Left renal cortex interstitium (tissue), 4 donors: ENCODE measurements at regions not wholly inside any gene's neighbourhood (a gene's known extent, or its start where the extent isn't known, plus 50 kb on each side); places are given as distances from the start of the nearest gene placed in this dataset.
"Not testable (repeated sequence)": the region's sequence is repeated elsewhere in the genome, so short reads cannot be mapped to it uniquely, and the experiment has no call there.

Experiments used
- DNase-seq, 4 donors: peaks; one replicate each; pipeline ENCODE4 v3.0.0-alpha.2; 2013; ENCODE audit warnings: low read depth in 4 of 4, low spot score in 2 of 4, missing footprints in 1 of 4

GRCh38 chr7:6882321-6882721 lies 56.2 kb upstream of the CCZ1B start:
- DNase-seq, result not testable (repeated sequence)

- not testable (repeated sequence) for DNase-seq
These were observed 57.7 kb upstream of the CCZ1B start for GRCh38 chr7:6883756-6884155.

DNA sequence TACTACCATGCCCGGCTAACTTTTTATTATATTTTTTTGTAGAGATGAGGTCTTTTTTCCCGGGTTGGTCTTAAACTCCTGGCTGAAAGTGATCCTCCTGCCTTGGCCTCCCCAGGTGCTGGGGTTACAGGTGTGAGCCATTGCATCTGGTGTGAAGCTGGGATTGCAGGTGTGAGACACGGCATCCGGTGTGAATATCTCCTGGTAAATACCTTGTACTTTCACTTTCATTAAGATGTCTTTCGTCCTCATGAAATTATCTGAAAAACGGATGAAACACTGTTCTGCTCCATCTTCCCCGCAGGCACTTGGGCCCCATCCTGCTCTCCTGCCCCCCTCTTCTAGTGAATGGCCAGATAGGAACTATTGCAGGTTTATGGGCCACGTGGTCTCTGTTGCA lies 60.1 kb upstream of the CCZ1B start:
- DNase-seq, result no peak

GRCh38 chr7:6888267-6889045 lies 62.4 kb upstream of the CCZ1B start:
- DNase-seq, result not testable (repeated sequence)

DNA sequence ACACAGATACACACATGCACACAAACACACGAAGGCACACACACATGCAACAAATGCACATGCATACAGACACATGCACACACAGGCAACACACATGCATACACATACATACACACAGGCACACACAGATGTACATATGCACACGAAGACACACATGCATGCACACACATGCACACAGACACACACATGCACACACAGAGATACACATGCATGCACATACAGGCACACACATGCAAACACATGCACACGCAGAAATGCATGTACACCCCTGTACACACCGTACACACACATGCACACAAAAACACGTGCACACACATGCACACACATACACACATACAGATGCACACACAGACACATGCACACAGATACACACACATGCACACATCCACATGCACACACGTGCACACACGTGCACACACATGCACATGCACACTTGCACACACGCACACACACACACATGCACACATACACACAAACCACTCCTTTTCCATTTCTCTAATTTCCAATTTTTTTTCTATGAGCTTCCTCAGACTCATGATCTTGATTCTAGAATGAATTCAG lies 63.3 kb upstream of the CCZ1B start:
- no peak for DNase-seq

GRCh38 chr7:6902097-6902518 lies 76.0 kb upstream of the CCZ1B start:
- not testable (repeated sequence) for DNase-seq

DNA sequence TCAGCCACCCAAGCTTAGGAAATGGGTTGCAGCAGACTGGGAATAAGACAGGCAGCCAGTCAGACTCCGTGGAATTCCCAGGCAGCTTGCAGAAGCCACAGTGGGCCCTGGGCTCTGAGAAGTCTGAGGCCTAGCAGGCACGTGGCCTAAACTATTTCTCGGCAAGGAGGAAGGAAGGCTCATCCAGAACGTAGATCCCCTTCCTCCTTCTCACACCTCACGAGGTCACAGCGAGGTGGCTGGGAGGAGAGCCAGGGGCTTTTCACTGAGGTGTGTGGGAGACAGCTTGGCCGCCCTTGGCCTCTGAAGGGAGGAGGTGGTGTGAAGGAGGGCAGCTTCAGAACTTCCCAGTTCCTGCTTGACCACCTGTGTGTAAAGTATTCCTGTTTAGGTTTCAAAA lies 77.2 kb upstream of the CCZ1B start:
- not testable (repeated sequence) for DNase-seq

DNA sequence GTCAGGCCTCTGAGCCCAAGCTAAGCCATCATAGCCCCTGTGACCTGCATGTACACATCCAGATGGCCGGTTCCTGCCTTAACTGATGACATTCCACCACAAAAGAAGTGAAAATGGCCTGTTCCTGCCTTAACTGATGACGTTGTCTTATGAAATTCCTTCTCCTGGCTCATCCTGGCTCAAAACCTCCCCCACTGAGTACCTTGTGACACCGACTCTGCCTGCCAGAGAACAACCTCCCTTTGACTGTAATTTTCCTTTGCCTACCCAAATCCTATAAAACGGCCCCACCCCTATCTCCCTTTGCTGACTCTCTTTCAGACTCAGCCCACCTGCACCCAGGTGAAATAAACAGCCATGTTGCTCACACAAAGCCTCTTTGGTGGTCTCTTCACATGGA lies 77.7 kb upstream of the CCZ1B start:
- not testable (repeated sequence) for DNase-seq

- DNase-seq, result no peak
These were observed 91.2 kb upstream of the CCZ1B start for GRCh38 chr7:6917258-6917657.

DNA sequence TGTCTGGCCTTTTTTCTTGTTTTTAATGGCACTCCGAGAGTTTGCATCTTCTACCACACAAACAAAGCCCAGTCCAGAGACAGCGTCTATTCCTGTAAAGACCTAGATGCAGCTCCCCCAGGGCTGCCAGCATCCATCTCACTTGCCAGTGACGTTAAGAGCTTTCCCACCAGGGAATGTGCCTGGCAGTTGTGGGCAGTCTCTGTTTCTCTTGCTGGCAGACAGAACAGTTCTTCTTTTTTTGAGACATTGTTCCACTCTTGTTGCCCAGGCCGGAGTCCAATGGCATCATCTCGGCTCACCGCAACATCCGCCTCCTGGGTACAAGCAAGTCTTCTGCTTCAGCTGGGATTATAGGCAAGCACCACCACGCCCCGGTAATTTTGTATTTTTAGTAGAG lies 93.1 kb upstream of the CCZ1B start:
- DNase-seq, result not testable (repeated sequence)

DNA sequence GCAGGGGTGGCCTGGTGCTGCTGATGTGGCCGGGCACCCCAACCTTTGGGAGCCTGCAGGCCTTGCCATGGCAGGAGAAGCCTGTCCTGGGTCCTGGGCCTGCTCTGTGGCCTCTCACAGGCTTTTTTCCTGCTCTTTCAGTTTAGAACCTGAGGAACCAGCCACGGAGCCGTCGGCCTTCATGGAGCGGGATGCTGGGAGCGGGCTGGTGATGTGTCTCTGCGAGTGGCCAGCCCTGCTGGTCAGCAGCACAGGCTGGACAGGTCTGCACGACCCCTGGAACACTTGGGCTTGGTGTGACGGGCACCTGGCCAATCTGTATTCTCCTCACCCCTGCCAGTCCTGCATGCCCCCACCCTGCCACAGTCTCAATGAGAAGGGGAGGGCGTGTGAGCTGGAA lies 98.4 kb upstream of the CCZ1B start:
- not testable (repeated sequence) for DNase-seq

DNA sequence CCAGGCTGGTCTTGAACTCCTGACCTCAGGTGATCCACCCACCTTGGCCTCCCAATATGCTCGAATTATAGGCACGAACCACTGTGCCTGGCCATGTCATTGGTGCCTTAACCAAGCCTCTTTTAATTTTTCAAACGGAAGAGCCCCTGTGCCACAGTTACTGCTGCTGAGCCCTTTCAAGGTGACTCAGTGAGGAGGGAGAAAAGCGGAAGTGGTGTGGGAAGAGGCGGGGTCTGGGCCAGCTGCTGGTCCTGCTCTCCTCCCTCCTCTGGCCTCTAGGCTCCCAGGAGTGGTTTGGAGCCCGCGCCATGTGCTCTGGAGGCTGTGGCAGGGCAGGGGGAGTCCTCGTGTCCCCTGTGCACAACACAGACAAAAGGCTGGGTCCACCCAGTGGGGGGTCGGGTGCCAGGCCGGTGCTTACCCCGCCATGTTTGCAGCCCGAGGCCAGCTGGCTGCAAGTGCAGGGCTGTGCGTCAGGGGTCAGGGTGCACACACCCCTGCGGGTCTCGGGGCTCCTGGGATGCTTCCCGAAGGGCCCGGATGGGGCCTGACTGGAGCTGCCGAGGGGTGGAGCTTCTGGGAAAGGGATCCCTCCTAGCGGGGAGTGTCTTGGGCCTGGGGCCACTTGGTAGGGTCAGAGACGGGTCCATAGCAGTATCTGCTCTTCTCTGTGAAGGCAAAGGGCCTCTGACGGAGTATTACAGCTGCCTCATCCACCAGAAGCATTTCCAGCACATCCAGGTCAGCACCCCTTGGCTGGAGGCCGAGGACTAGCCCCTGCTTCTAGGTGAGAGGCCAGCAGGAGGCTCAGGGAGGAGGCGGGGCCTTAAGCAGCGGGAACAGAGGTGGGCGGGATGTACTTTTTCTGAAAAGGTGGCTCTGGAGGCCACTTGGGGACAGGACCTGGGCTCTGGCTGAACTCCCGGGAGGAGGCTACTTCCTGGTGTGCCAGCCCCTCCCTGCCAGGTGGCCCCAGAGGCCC lies 100.4 kb upstream of the CCZ1B start:
- not testable (repeated sequence) for DNase-seq

DNA sequence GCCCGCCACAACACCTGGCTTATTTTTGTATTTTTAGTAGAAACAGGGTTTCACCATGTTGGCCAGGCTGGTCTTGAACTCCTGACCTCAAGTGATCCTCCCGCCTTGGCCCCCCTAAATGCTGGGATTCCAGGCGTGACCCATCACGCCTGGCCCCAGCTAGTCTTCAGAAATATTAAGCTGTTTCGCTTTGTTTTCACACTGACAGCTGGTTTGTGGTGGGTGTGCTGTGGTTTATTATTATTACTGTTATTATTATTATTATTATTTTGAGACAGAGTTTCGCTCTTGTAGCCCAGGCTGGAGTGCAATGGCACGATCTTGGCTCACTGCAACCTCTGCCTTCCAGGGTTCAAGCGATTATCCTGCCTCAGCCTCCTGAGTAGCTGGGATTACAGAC lies 101.6 kb upstream of the CCZ1B start:
- DNase-seq, result not testable (repeated sequence)

DNA sequence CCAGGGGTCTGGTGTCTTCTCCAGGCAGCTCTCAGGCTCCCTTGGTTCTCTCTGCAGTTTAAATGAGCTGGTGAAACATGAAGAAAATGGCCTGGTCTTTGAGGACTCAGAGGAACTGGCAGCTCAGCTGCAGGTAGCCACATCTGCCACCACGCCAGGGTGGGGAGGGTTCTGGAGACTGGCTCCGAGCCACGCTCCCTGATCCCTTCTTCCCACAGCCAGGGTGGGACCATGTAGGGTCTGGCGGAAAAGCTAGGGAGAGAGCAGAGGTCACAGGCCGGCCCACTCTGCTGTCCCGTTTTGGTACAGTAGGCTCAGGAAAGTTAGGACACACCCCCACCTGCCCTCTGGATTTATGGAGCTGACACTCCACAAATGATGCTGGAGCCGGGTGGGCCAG lies 103.5 kb upstream of the CCZ1B start:
- not testable (repeated sequence) for DNase-seq

DNA sequence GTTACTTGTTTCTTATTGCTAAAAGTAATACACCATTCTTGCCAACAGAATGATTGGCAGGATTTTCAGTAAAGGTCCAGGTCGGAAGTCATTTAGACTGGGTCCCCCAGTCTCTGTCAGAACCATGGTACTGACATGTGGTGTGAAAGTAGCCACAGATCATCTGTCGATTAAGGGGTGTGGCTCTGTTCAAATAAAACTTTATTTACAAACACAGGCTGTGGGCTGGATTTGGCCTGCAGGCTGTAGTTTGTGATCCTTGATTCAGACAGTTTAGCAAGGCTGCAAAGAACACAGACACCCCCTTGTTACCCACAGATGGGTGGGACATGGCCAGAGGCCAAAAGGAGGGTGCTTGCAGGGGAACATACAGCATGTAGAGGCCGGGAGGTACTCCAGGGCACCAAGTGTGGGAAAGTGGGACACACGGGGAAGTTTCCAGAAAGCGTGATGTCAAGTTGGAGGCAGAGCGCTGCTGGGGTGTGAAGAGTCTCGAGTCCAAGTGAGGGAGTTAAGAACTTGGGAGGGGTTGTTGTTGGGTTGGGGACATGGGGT lies 104.1 kb upstream of the CCZ1B start:
- DNase-seq, result not testable (repeated sequence)

DNA sequence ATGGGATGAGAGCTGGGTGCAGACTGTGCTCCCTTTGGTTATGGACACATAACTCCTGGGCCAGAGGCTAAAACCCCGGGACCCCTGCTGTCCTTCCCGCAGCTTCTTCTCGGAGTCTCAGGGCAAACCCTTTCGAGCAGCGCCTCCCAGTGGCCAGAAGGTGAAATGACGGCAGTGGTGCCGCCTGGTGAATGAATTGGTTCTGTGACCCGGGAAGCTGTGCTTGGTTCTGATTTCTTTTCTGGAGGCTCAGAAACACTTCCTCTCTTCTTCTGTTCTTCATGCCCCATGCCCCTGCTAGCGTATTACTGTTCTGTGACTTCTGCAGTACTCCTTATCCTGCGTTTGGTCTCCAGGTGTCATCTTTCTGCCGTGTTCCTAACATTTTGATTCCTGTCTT lies 104.7 kb upstream of the CCZ1B start:
- DNase-seq, result not testable (repeated sequence)

- DNase-seq, result not testable (repeated sequence)
These were observed 105.4 kb upstream of the CCZ1B start for GRCh38 chr7:6931456-6931855.

- DNase-seq, result not testable (repeated sequence)
These were observed 108.0 kb upstream of the CCZ1B start for GRCh38 chr7:6933954-6934632.

DNA sequence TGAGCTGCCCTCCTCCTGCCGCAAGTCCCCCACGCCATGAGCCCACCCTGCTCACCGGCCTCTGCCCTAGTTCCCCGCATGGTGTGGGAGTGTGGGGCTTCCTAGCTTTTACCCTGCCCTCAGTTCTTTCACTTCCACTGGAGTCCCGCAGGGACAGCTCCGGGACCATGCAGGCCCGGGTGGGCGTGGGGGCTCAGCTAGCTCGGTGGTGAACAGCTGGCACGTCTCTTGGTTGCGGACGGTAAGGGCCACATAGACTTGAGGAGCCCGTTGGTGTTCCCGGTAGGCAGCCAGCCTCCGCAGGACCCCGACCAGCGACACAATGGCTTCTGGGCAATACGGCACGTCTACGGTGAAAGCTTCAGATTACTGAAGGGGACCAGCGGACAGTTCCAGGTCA lies 108.9 kb upstream of the CCZ1B start:
- no peak for DNase-seq

- not testable (repeated sequence) for DNase-seq
These were observed 110.6 kb upstream of the CCZ1B start for GRCh38 chr7:6936626-6937025.
